GM21529 (cell line): ENCODE measurements at regions not wholly inside any gene's neighbourhood (a gene's known extent, or its start where the extent isn't known, plus 50 kb on each side); places are given as distances from the start of the nearest gene placed in this dataset.
"Not testable (repeated sequence)": the region's sequence is repeated elsewhere in the genome, so short reads cannot be mapped to it uniquely, and the experiment has no call there.

ENCODE experiments used
- ATAC-seq: cut with Tn5 transposase; IDR thresholded peaks from one replicate; pipeline ENCODE4 v1.9.1; 2021; ENCODE audit not compliant: unreplicated experiment

- no peak for ATAC-seq
Measured at GRCh38 chr5:1654786-1655495, 131.2 kb upstream of the LPCAT1 start.

- ATAC-seq: peak; percentile 80
Measured at GRCh38 chr5:1653698-1654651, 130.2 kb upstream of the LPCAT1 start.

GRCh38 chr5:1652873-1653697 lies 129.3 kb upstream of the LPCAT1 start:
- ATAC-seq: peak; percentile 28

GRCh38 chr5:1651971-1652872 lies 128.5 kb upstream of the LPCAT1 start:
- no peak for ATAC-seq

GRCh38 chr5:1651250-1651649 lies 127.5 kb upstream of the LPCAT1 start:
- ATAC-seq: no peak

GRCh38 chr5:1649554-1649953 lies 125.8 kb upstream of the LPCAT1 start:
- no peak for ATAC-seq

GRCh38 chr5:1648806-1649205 lies 125.0 kb upstream of the LPCAT1 start:
- no peak for ATAC-seq

GRCh38 chr5:1647580-1647979 lies 123.8 kb upstream of the LPCAT1 start:
- ATAC-seq: no peak

GRCh38 chr5:1644810-1645571 lies 121.2 kb upstream of the LPCAT1 start:
- peak; percentile 83 for ATAC-seq

GRCh38 chr5:1644393-1644809 lies 120.6 kb upstream of the LPCAT1 start:
- ATAC-seq: not testable (repeated sequence)

GRCh38 chr5:1643651-1644392 lies 120.1 kb upstream of the LPCAT1 start:
- no peak for ATAC-seq

- ATAC-seq: no peak
Measured at GRCh38 chr5:1642621-1643061, 118.9 kb upstream of the LPCAT1 start.

GRCh38 chr5:1642221-1642620 lies 118.5 kb upstream of the LPCAT1 start:
- ATAC-seq: no peak

- ATAC-seq: peak; percentile 69
Measured at GRCh38 chr5:1641560-1642166, 117.9 kb upstream of the LPCAT1 start.

GRCh38 chr5:1641041-1641440 lies 117.3 kb upstream of the LPCAT1 start:
- ATAC-seq: no peak

- no peak for ATAC-seq
Measured at GRCh38 chr5:1640421-1640881, 116.7 kb upstream of the LPCAT1 start.

GRCh38 chr5:1639757-1640156 lies 116.0 kb upstream of the LPCAT1 start:
- ATAC-seq: no peak
